Ishikawa (cell line): ENCODE measurements at regions not wholly inside any gene's neighbourhood (a gene's known extent, or its start where the extent isn't known, plus 50 kb on each side); places are given as distances from the start of the nearest gene placed in this dataset.

Source experiments
- CEBPB ChIP-seq: IDR thresholded peaks from 2 replicates; pipeline ENCODE4 v1.6.1; 2012
- CREB1 ChIP-seq: IDR thresholded peaks from 2 replicates; pipeline ENCODE4 v1.6.1; 2012; ENCODE audit warnings: low read depth
- EGR1 ChIP-seq: IDR thresholded peaks from 2 replicates; pipeline ENCODE4 v1.6.1; 2012
- EP300 ChIP-seq: IDR thresholded peaks from 2 replicates; pipeline ENCODE4 v1.6.1; 2012; ENCODE audit warnings: borderline replicate concordance
- FOXM1 ChIP-seq: IDR thresholded peaks from 2 replicates; pipeline ENCODE4 v1.6.1; 2012; ENCODE audit warnings: low read depth, borderline replicate concordance
- MAX ChIP-seq: IDR thresholded peaks from 2 replicates; pipeline ENCODE4 v1.6.1; 2012
- NFIC ChIP-seq: IDR thresholded peaks from 2 replicates; pipeline ENCODE4 v1.6.1; 2012
- RAD21 ChIP-seq: IDR thresholded peaks from 2 replicates; pipeline ENCODE4 v1.6.1; 2012; ENCODE audit warnings: low read depth
- REST ChIP-seq: IDR thresholded peaks from 2 replicates; pipeline ENCODE4 v1.6.1; 2012; ENCODE audit warnings: low read depth, mild to moderate bottlenecking
- TAF1 ChIP-seq: IDR thresholded peaks from 2 replicates; pipeline ENCODE4 v1.6.1; 2012; ENCODE audit warnings: low read depth, mild to moderate bottlenecking
- TCF12 ChIP-seq: IDR thresholded peaks from 2 replicates; pipeline ENCODE4 v1.6.1; 2012; ENCODE audit warnings: low read depth
- TEAD4 ChIP-seq: IDR thresholded peaks from 2 replicates; pipeline ENCODE4 v1.6.1; 2012
- USF1 ChIP-seq: IDR thresholded peaks from 2 replicates; pipeline ENCODE4 v1.6.1; 2012
- YY1 ChIP-seq: IDR thresholded peaks from 2 replicates; pipeline ENCODE4 v1.6.1; 2012; ENCODE audit warnings: low read depth
- ZBTB7A ChIP-seq: IDR thresholded peaks from 2 replicates; pipeline ENCODE4 v1.6.1; 2012; ENCODE audit warnings: low read depth

- TF ChIP-seq REST (no peak), EP300 (no peak), CREB1 (no peak), NFIC (no peak), FOXM1 (no peak), CEBPB (no peak), YY1 (no peak), EGR1 (no peak), RAD21 (no peak), TAF1 (no peak), ZBTB7A (no peak), USF1 (no peak), TCF12 (no peak), TEAD4 (no peak), MAX (no peak)
Observed at GRCh38 chr7:42345478-42346299, 108.7 kb upstream of the GLI3 start.

- no peak for TF ChIP-seq USF1
- no peak for TF ChIP-seq TCF12
- no peak for TF ChIP-seq ZBTB7A
- TF ChIP-seq NFIC: no peak
- TF ChIP-seq EP300: no peak
- no peak for TF ChIP-seq CREB1
- TF ChIP-seq YY1: no peak
- TF ChIP-seq REST: no peak
- TF ChIP-seq RAD21: no peak
Observed at GRCh38 chr7:42344198-42344755, 107.3 kb upstream of the GLI3 start.

GRCh38 chr7:42342381-42342780 lies 105.4 kb upstream of the GLI3 start:
- TF ChIP-seq RAD21: no peak
- TF ChIP-seq EGR1: no peak
- TF ChIP-seq CEBPB: no peak
- no peak for TF ChIP-seq TAF1
- no peak for TF ChIP-seq NFIC
- TF ChIP-seq REST: no peak
- TF ChIP-seq ZBTB7A: no peak

GRCh38 chr7:42340436-42340835 lies 103.4 kb upstream of the GLI3 start:
- TF ChIP-seq NFIC: no peak
- no peak for TF ChIP-seq RAD21
- TF ChIP-seq YY1: no peak
- no peak for TF ChIP-seq TAF1
- TF ChIP-seq MAX: no peak
- TF ChIP-seq FOXM1: no peak
- TF ChIP-seq CEBPB: no peak
- no peak for TF ChIP-seq EGR1
- TF ChIP-seq ZBTB7A: no peak
- no peak for TF ChIP-seq TEAD4
- no peak for TF ChIP-seq REST
- TF ChIP-seq CREB1: no peak
- no peak for TF ChIP-seq USF1
- TF ChIP-seq TCF12: no peak
